ENCODE measurements at regions not wholly inside any gene's neighbourhood (a gene's known extent, or its start where the extent isn't known, plus 50 kb on each side); places are given as distances from the start of the nearest gene placed in this dataset.

GRCh38 chr15:60091157-60091556, 87.0 kb downstream of the FOXB1 start:
- ChIA-PET POLR2A (ENCODE audit: unreplicated experiment) (no interaction called here), CTCF (interaction anchor here (0.6 kb wide), 1 partner anchor 10 kb away, joined by 3 read pairs; no protein-coding TSS in a partner anchor)
- Histone ChIP-seq H3K36me3 (ENCODE audit: low read depth, low read length) (no peaks in the 10 kb centered on the region), H3K27me3 (ENCODE audit: low read length) (no peaks in the 10 kb centered on the region), H3K9me2 (replicated peaks; ENCODE audit: low read length) (no peaks in the 10 kb centered on the region), H2AFZ (ENCODE audit: low read length) (no peak overlapping the region), H4K20me1 (ENCODE audit: low read length) (no peaks in the 10 kb centered on the region), H3K4me3 (ENCODE audit: low read length) (no peak overlapping the region), H3K4me1 (ENCODE audit: insufficient read depth, low read length) (peaks cover 59% of the 10 kb centered on the region), H3K9me3 (ENCODE audit: low read length) (no peaks in the 10 kb centered on the region), H3K9ac (ENCODE audit: low read length) (no peak overlapping the region), H3K79me2 (ENCODE audit: low read length) (no peaks in the 10 kb centered on the region), H3F3A (ENCODE audit: low read length, unreplicated experiment) (peaks cover 4% of the 10 kb centered on the region), H3K4me2 (ENCODE audit: low read length) (peak overlapping the region; percentile 67), H3K27ac (ENCODE audit: low read length) (peak overlapping the region; percentile 76)
- BruUV-seq (replicated peaks) = no TSS peak
- ATAC-seq = peak; percentile 88
- TF ChIP-seq EZH2 (IDR thresholded peaks at IDR 0.05; ENCODE audit: low read length, unreplicated experiment) = no peak
- peak; percentile 95 for DNase-seq
- intact Hi-C loops (cut with micrococcal nuclease) = no loop called here

GRCh38 chr15:60091911-60092310, 87.8 kb downstream of the FOXB1 start:
- Histone ChIP-seq H3K36me3 (ENCODE audit: low read depth, low read length) (no peaks in the 10 kb centered on the region), H3F3A (ENCODE audit: low read length, unreplicated experiment) (peaks cover 4% of the 10 kb centered on the region), H3K9me2 (replicated peaks; ENCODE audit: low read length) (no peaks in the 10 kb centered on the region), H3K4me1 (ENCODE audit: insufficient read depth, low read length) (peaks cover 60% of the 10 kb centered on the region), H2AFZ (ENCODE audit: low read length) (no peak overlapping the region), H3K27me3 (ENCODE audit: low read length) (no peaks in the 10 kb centered on the region), H3K27ac (ENCODE audit: low read length) (peak overlapping the region; percentile 71), H3K79me2 (ENCODE audit: low read length) (no peaks in the 10 kb centered on the region), H4K20me1 (ENCODE audit: low read length) (no peaks in the 10 kb centered on the region), H3K9me3 (ENCODE audit: low read length) (no peaks in the 10 kb centered on the region), H3K4me3 (ENCODE audit: low read length) (no peak overlapping the region), H3K4me2 (ENCODE audit: low read length) (peak overlapping the region; percentile 67), H3K9ac (ENCODE audit: low read length) (no peak overlapping the region)
- ChIA-PET CTCF (no interaction called here), POLR2A (ENCODE audit: unreplicated experiment) (no interaction called here)
- ATAC-seq = no peak
- no TSS peak for BruUV-seq (replicated peaks)
- no peak for TF ChIP-seq EZH2 (IDR thresholded peaks at IDR 0.05; ENCODE audit: low read length, unreplicated experiment)
- TF ChIP-seq, protein P1, sequence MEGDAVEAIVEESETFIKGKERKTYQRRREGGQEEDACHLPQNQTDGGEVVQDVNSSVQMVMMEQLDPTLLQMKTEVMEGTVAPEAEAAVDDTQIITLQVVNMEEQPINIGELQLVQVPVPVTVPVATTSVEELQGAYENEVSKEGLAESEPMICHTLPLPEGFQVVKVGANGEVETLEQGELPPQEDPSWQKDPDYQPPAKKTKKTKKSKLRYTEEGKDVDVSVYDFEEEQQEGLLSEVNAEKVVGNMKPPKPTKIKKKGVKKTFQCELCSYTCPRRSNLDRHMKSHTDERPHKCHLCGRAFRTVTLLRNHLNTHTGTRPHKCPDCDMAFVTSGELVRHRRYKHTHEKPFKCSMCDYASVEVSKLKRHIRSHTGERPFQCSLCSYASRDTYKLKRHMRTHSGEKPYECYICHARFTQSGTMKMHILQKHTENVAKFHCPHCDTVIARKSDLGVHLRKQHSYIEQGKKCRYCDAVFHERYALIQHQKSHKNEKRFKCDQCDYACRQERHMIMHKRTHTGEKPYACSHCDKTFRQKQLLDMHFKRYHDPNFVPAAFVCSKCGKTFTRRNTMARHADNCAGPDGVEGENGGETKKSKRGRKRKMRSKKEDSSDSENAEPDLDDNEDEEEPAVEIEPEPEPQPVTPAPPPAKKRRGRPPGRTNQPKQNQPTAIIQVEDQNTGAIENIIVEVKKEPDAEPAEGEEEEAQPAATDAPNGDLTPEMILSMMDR (conservative IDR thresholded peaks at IDR 0.05; ENCODE audit: low read depth, low read length) = no peak
- no peak for DNase-seq
- intact Hi-C loops (cut with micrococcal nuclease) = no loop called here

DNA sequence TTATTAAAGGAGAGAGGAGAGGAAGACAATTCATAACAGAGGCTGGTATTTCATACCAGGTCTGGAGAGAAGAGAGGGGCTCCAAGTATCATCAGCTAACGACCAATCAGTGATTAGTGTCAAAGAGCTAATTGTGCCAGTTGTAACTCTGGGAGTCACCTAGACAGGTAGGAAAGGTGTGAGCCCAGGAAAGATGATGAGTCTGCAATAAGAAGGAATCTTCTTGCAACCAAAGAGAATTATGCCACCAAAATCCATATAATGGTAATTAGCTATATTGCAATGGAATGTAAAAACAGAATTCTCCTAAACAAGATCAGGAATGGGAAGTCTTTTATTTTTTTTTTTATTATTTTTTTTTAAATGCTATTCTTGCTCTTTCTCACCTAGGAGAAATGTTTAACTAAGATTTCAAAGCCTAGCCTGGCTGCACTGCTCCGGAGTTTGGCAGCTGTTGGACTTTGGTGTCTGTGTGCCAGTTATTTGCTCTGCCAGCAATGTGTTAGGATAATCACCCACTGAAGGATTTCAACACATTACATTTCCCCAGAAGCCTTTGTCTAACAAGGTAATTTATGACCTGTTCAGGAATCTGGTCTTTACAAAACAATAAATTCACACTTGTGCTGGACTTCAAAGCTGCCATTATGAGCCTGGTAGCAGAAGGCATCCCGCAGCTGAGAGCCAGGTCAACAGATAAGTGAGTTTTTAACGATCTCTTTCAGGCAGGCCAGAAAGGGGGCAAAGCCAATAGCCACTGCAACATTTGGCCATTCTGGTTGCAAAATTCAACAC, 89.4 kb downstream of the FOXB1 start:
- CTCF ChIA-PET = interaction anchor here (0.5 kb wide), 1 partner anchor 172 kb away, joined by 4 read pairs; no protein-coding TSS in a partner anchor
- ATAC-seq (no peak), DNase-seq (no peak)
- no peak overlapping the region for H2AFZ ChIP-seq (ENCODE audit: low read length)
- no TSS peak for BruUV-seq (replicated peaks)
- H3K4me2 ChIP-seq (ENCODE audit: low read length) = no peak overlapping the region
- TF ChIP-seq, protein P1 (conservative IDR thresholded peaks at IDR 0.05; ENCODE audit: low read depth, low read length) = no peak
- no peak for TF ChIP-seq EZH2 (IDR thresholded peaks at IDR 0.05; ENCODE audit: low read length, unreplicated experiment)
- TF ChIP-seq EZH2phosphoT487 (IDR thresholded peaks at IDR 0.05; ENCODE audit: borderline replicate concordance, low read length) = no peak
- intact Hi-C loops (cut with micrococcal nuclease) = no loop called here
- no peaks in the 10 kb centered on the region for H3K27me3 ChIP-seq (ENCODE audit: low read length)
- no peak overlapping the region for H3K4me3 ChIP-seq (ENCODE audit: low read length)
- peaks cover 4% of the 10 kb centered on the region for H3F3A ChIP-seq (ENCODE audit: low read length, unreplicated experiment)
- H3K9ac ChIP-seq (ENCODE audit: low read length) = no peak overlapping the region
- no peaks in the 10 kb centered on the region for H3K9me2 ChIP-seq (replicated peaks; ENCODE audit: low read length)
- no peaks in the 10 kb centered on the region for H4K20me1 ChIP-seq (ENCODE audit: low read length)
- H3K9me3 ChIP-seq (ENCODE audit: low read length) = no peaks in the 10 kb centered on the region
- H3K36me3 ChIP-seq (ENCODE audit: low read depth, low read length) = no peaks in the 10 kb centered on the region
- H3K4me1 ChIP-seq (ENCODE audit: insufficient read depth, low read length) = peaks cover 45% of the 10 kb centered on the region
- POLR2A ChIA-PET (ENCODE audit: unreplicated experiment) = no interaction called here
- no peaks in the 10 kb centered on the region for H3K79me2 ChIP-seq (ENCODE audit: low read length)
- H3K27ac ChIP-seq (ENCODE audit: low read length) = no peak overlapping the region

Measured in PC-3 (cell line).